ENCODE measurements at regions not wholly inside any gene's neighbourhood (a gene's known extent, or its start where the extent isn't known, plus 50 kb on each side); places are given as distances from the start of the nearest gene placed in this dataset.

- no peak overlapping the region for H3K4me3 ChIP-seq (ENCODE audit: low read depth, low read length)
- no peak for TF ChIP-seq CTCF (IDR thresholded peaks at IDR 0.05; ENCODE audit: low read depth, low read length)
Observed at GRCh38 chr5:68669864-68670575, 423.8 kb upstream of the SLC30A5 start.

DNA sequence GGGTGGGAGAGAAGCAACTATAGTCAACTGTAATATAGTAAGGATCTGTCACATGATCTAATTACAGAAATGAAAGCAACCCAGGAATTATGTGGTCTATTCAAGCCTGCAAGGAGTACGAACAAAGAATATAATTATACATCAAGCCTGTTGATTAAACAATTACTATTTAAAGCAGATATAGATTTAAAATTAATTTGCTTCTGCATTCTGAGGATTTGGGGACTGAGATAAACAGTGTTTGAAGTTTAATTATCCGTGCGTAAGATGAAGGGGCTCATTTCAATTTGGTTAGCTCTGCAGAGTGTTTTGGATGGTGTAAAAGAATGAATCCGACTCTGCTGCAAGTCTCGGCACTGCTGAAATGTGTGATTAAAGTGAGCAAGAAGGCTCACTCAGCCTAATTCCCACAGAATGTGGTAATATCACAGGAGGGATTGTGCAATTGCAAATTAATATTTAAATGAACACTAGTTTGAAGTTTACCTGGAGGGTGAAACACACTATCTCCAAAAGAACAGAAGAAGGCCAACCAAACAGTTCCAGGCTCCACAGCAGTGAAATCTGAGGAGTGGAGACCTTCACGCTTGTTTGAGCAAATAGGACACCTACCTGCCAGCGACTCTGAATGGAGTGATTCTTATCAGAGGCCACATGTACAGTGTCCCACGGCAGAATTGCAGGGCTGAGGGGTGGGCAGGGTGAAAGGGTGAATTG lies 420.6 kb upstream of the SLC30A5 start:
- H3K4me3 ChIP-seq (ENCODE audit: low read depth, low read length): no peak overlapping the region
- no peak for TF ChIP-seq CTCF (IDR thresholded peaks at IDR 0.05; ENCODE audit: low read depth, low read length)

GRCh38 chr5:68673823-68674180 lies 420.0 kb upstream of the SLC30A5 start:
- no peak for TF ChIP-seq CTCF (IDR thresholded peaks at IDR 0.05; ENCODE audit: low read depth, low read length)
- H3K4me3 ChIP-seq (ENCODE audit: low read depth, low read length): no peak overlapping the region

DNA sequence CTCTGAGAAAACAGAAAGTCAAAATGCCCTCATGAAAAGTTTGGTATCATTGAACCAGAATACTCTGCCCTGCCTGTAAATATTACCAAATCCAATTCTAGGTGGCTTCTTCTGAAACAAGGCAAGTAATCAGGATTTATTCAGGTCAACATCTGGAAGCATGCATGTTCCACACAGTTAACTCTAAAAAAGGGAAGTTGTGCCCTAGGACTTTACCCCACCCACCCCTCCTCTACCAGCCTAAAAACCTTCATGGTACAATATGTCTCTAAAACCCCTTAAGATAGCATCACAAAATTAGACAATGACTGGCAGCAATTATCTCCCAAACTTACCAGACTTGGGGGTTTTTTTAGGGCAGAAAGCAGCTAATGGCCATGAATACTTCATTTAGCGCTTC lies 414.8 kb upstream of the SLC30A5 start:
- TF ChIP-seq CTCF (IDR thresholded peaks at IDR 0.05; ENCODE audit: low read depth, low read length): no peak

DNA sequence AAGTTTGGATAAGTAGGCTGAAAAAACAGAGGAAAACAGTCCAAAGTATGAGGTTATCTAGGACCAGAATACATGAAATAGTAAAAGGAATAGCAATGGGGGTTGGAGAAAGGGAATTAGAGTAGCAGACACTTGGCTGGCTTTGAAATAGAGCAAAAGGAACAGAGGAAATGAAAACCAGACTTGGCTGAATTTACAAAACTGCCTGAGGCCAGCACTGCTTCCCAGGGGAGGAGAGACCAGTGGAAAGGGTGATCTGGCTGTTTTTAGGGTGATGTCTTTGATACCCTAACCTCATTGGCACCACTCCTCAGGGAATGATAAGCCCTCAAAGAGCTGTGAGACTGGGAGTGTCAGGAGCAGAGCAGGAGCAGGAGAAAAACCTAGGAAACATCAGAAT lies 413.4 kb upstream of the SLC30A5 start:
- no peak for TF ChIP-seq CTCF (IDR thresholded peaks at IDR 0.05; ENCODE audit: low read depth, low read length)
- no peak overlapping the region for H3K4me3 ChIP-seq (ENCODE audit: low read depth, low read length)

More for the DNA sequence above, 414.8 kb upstream of the SLC30A5 start:
- H3K4me3 ChIP-seq (ENCODE audit: low read depth, low read length): no peak overlapping the region

DNA sequence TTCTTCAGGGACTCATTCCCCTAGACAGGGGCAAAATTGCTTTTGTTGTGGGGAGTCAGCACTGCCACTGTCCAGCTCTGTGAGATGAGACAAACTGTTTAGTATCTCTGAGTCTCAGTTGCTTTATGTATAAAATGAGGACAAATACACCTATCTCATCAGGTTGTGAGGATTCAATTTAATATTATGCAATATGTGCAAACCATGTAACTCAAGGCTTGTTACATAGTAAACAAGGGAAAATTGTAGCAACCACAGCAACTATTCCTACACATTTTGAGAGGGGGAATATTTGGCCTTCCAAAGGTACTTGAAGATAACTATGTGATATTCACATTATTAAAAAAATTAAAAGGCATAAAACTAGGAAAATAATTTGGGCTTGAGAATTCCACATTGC lies 411.9 kb upstream of the SLC30A5 start:
- no peak overlapping the region for H3K4me3 ChIP-seq (ENCODE audit: low read depth, low read length)
- TF ChIP-seq CTCF (IDR thresholded peaks at IDR 0.05; ENCODE audit: low read depth, low read length): no peak

- no peak overlapping the region for H3K4me3 ChIP-seq (ENCODE audit: low read depth, low read length)
- no peak for TF ChIP-seq CTCF (IDR thresholded peaks at IDR 0.05; ENCODE audit: low read depth, low read length)
Observed at GRCh38 chr5:68682400-68683160, 411.2 kb upstream of the SLC30A5 start.
